IPS-NIHi11 (cell line): ENCODE measurements at regions not wholly inside any gene's neighbourhood (a gene's known extent, or its start where the extent isn't known, plus 50 kb on each side); places are given as distances from the start of the nearest gene placed in this dataset.

Experiments used
- DNase-seq: peaks from one replicate; pipeline ENCODE4 v3.0.0; 2012; ENCODE audit warnings: mixed read lengths, low spot score

DNA sequence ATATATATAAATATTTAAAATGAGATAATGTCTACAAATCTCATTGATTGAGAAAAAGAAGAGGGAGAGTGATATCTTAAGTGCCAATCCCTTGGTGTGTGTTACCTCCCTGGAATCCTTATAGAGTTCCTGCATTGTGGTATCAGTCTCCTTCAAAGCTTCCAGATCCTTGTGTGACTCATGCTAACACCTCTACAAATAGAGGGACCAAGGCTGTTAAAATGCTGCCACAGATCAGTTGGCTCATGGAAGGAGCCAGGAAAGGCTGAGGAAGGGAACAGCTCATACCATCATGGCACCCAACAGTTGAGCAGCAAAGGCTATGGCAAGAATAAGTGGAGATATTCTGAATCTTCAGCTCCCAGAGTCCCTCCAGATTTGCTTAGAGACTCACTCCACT lies 163.6 kb upstream of the ISX start:
- no peak for DNase-seq

DNA sequence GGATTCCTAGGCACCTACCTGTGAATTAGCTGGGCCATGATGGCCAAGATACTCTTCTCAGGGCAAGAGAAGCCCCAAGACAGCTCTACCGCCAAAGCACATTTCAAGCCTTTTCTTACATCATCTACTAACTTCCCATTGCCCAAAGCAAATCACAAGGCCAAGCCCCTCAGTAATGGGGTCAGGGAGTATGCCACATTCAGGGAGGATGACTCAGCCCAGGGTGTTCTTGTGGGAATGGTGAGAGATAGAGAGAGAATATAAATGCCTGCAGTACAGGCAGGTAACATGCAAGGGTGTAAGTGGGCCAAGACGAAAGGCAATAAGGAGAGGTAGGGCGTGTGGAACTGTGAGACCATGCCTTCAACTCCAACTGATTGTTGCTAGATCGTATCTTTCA lies 162.5 kb upstream of the ISX start:
- no peak for DNase-seq

DNA sequence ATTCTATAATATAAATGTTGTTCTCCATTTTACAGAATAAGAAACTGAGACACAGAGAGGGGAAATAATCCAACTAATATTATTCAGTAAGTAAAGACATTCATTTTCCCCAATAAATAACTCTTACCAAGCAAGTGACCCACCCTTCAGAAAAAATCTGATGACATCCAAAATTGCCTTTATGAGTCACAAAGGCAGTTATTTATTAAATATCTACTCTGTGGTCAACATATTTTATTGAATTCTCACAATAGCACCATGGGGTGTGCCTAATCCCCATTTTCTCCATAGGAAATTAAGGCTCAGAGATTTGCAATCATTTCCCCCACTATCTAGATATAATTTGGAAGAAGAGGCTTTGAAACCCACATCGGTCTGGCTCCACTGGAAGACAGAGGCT lies 161.5 kb upstream of the ISX start:
- DNase-seq: no peak

DNA sequence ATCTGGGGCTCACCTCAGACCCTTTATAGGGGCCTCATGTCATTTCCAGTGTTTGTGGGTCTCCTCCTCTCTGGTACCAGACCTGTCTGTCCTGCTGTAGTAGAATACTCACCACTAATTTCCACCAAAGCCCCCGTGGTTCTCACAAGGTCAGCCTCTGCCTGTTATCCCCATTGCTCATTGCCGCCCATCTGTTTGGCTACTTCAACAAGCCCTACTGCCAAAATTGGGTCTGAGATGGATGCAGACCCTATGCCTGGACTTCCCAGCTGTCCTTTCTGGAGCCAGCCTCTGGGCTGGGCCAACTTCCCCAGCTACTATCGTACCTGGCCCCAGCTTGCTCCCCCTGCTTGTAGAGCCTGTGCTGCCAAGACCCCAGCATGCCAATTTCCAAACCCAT lies 152.1 kb upstream of the ISX start:
- DNase-seq: no peak

DNA sequence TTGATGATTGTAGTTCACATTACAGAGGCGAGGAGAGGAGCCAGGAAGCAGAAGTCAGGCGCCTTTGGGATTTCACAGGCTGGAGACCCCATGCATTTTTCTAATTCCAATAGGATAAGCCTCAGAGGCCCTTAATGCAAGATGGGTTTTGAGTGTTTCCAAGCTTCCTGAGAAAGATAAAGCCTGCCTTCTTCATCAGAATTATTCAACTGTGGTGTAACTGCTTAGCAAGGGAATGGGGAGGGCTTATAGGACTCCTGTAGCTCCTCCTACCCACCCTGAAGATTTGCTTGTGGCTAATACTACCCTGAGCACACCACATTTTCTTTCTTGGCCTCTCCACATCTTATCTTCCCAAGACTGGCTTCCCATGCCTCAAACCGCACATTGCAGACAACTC lies 151.1 kb upstream of the ISX start:
- no peak for DNase-seq

DNA sequence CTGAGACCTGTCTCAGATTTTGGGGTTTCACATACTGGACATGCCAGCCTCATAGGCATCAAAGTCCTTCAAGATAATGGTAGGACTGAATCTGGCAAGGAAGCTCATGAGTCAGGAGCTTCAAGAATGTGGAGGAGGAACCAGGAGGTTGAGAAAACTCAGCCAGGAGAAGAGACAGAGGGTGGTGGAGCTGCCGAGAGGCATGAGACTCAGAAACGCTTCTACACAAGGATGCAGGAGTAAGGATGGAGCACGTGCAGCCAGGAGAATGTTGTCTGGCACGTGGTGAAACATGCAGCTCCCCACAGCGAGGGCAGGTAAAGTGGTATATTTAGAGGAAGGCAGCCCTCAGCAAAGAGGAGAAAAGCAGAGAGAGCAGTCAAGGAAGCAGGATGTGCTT lies 148.7 kb upstream of the ISX start:
- no peak for DNase-seq

DNA sequence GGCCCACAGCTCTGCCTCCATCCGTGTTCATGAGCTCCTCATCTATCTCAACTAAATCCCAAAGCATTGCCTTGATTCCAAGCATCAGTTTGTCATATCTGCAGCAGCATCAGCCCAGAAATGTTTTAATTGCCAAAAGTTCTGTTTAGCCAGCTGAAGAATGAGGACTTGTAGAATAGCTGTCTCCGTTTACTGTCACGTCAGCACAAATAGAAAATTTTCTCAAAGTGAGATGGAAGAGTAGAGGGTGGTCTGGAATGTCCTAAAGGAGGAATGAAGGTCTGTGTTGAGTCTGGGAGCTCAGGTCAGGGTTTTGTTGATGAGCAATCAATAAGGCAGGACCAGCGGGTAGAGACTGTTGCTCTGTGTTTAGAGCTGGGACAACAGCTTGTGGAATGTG lies 134.9 kb upstream of the ISX start:
- DNase-seq: no peak

DNA sequence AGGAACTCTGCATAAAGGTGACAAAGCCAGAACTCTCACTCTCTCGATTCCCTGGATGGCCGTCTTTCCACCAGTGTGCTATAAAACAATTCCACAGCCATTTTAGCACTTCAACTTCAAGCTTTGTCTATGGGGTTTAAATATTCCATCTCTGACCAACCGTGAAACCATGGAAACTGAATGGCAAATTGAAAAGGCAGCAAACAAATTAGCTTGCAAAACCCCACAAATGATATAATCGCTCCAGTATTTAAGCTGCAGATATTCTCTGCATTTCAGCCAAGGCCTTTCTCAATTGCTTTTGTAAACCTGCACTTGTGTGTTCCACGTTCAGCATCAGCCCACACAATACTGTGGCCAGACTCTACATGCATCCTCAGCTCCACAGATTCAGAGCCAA lies 131.7 kb upstream of the ISX start:
- DNase-seq: no peak

DNA sequence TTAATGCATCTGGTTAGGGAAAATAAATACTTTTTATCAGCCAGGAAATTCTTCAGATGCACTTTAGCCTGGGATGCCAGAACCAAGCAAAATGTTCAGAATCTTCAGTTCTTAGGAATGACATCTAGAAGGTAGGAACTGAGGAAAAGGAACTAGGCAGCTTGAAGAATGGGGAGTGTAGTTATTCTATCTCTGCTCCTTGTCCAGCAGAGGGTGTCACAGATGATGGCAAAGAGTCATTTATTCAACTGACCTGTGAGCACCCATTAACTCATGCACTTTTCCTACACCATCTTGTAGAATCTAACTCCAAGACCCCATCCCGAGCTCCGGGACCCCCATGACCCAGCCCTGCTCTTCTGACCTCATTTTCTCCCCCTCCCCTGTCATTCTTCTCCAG lies 122.1 kb upstream of the ISX start:
- DNase-seq: peak; percentile 22

DNA sequence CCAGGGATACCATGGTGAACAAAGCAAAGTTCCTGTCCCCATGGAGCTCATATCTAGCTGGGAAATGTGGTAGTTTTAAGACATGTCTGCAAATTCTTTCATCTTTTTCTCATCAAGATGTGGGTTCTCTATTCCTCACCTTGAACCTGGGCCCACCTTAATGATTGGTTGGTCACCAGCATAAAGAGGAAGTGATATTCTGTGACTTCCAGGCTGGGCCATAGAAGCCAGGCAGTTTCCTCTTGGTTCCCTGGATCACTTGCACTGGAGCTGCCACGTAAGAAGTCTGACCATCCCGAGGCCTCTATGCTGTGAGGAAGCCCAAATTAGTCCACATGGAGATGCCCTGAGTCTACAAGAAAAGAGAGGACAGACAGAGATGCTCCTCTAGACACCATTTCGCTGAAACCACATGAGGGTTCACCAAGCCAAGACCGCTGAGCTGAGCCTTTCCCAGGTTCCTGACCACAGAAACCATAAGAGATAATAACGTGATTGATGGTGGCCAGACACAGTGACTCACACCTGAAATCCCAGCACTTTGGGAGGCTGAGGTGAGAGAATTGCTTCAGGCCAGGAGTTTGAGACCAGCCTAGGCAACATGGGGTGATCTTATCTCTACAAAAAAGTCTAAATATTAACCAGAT lies 119.5 kb upstream of the ISX start:
- DNase-seq: no peak

DNA sequence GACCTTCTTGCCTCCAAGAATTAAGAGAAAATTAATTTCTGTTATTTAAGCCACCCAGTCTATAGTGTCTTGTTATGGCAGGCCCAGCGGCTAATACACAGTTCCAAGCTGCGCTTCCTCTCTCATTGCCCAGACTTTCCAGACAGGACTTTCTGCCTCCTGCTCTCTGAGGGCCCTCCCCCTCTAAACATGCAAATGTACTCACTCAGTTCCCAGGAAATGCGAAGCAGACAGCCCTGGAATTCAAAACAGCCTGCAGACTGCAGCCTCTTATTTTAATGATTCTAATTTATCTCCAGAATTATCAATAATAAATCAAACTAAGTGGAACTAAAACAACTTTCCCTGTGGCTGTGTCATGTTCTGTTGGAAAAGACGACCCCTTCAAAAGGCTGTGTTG lies 115.5 kb upstream of the ISX start:
- peak; percentile 43 for DNase-seq

DNA sequence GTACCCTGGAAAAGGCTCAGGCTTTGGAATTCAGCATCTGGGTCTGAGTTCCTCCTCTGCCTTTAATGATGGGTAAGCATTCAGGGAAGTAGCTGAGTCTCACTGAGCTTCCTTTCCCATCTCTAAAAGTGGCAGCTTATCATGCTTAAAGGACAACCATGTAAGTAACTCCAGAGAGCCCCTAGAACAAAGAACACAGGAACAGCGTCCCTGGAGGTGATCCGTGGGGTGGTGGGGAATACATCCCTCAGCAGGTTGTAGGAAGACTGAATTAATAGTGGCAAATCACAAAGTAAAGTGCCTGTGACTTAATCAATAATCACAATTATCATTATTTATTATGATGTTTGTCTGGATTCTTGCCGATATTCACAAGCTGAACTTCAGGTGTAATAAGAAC lies 114.7 kb upstream of the ISX start:
- peak; percentile 18 for DNase-seq

DNA sequence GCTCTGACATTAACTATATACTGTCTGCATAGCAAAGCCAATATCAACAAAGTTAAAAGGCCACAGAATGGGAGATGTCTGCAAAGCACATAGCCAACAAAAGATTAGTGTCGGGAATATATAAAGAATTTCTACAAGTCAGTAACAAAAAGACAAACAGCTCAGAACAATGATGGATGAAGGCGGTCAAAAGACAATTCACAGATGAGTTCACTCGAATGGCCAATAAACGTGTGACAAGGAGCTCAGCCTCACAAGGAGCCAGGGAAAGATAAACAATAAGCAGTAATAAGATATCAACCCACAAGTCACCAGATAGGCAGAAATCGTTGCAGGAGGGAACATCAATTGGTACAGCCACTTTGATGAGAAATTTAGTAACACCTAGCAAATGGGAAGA lies 106.0 kb upstream of the ISX start:
- no peak for DNase-seq

DNA sequence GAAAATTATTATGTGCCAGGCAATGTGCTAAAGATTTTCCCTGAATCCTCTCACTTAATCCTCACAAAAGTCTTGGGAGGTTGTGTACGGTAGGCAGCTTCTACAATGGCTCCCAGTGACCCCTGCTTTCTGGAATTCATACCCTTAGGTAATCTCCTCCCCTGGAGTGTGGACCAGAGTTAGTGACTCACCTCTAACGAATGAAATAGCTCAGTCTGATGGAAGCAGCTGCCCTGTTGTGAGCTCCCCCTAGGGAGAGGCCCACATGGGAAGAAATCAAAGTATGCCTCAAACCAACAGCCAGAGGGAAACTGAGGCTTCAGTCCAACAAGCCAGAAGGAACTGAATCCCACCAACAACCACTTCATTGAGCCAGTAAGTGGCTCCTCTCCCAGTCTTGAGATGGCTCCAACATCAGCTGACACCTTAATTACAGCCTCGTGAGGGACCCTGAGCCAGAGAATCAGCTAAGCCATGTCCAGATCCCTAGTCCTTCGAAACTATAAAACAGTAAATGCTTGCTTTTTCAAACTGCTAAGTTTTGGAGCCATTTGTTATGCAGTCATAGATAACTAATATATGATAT lies 98.9 kb upstream of the ISX start:
- DNase-seq: no peak

DNA sequence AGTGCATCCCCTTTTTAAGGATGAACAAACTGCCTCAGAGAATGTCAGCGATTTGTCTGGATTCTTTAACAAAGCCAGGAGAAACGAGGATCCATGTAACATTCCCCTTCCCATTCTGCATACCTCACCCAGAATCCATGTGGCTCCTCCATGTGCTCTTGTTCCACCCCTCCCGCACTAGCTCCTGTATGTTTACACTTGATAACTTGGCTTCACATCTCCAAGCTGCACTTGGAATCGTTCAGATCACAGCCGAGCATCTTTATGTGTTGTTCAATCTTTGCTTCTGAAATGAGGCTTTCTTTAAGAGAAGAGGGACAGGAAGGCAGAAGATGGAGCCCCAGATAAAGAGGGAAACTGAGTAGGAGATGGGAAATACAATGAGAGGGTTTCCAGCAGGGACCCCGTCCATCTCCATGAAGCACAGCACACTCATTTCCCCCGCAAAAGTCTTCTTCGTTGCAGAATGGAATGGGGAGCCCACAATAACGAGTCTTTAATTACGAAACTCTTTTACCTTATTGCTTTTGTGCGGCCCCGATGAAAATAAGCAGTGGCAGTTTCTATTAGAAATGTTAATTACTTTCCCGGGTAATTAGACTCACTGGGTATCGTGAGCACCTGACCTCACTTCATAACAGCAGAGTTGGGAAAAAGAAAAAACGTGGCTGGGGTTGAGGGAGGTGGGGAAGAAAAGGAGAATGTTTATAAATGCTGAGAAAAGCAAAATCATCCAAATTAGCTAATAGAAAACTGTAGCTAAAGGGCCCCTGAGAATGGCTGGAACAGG lies 96.8 kb upstream of the ISX start:
- DNase-seq: no peak

DNA sequence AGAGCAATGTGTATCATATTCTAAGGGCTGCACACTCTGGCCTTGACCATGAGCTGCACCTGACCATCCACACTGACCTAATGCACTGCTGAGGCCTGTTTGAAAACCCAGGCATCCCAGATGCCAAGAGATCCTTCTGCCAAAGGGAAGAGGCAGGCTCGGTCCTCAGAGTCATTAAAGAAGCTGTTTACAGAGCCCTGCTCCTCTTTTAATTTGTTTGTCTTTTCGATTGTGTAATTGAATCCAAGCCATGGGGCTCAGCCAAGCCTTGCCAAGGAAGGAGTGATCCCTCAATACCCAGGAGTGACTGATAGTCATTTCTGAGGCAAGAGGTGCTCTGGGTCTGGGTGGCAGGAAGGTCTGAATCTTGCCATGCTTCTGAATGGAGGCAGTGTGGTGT lies 94.5 kb upstream of the ISX start:
- no peak for DNase-seq

DNA sequence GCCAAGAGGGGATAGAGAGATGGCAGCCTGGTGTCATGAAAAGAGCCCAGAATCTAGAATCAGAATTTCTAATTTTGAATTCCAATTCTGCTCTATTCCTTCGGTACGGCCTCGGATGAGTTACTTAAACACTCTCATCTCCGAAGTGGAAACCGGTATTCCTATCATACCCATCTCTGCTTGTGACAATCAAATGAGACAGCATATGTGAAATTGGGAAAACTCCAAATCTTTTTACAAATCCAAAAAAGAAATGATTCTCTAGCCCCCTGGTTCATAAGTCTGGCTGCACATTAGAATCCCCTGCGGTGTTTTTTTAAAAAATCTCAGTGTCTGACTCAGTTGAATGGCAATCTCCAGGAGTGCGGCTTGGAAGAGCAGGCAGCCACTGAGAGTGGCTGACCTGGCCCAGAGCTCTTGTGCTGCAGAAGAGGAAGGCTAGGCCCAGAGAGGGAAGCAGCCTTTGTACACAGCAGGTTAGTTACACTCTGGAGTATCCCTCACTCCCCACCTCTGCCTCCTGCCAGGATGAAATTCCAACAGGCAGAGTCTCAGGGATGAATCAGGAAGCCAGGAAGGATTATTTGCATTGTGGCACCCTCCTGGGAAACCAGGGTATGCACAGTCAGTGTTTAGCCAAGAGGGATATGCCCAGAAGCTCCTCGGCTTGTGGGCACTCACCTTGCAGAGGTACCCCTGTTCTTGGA lies 93.6 kb upstream of the ISX start:
- DNase-seq: peak; percentile 30

DNA sequence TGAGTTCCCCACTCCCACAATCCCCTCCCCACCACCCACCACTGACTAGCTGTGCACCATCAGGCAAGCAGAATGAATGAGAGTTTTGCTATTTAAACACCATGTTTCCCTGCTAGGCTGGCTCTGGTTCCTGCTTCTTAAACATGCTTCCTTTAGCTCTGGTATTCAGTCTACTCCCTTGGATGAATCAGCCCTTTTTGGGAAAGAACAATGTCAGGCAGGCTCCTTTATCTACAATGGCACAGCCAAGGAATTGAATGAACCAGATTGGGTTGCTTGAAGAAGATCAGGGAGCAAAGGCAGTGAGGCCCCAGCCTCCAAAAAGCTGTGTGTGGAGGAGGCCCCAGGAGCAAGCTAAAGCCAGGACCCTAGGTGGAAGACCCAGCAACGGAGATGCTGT lies 92.9 kb upstream of the ISX start:
- no peak for DNase-seq

DNA sequence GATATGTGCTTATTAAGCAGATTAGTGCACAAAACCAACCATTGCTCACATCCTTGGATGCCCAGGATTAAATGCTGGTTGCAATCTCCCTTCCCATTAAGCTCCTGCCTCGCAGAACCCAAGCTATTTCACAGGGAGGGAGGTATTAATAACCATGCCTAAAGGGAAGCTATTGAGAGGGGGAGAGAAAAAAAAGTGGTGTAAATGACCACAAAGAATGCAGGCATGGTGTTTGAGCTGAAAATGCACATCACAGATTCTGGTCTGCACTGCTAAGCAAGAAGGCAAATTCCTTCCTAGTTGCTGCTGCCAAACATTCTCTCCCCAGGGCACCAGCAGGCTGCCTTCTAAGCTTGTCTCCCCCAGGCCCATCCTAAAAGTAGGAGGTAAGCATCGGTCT lies 92.0 kb upstream of the ISX start:
- DNase-seq: no peak

DNA sequence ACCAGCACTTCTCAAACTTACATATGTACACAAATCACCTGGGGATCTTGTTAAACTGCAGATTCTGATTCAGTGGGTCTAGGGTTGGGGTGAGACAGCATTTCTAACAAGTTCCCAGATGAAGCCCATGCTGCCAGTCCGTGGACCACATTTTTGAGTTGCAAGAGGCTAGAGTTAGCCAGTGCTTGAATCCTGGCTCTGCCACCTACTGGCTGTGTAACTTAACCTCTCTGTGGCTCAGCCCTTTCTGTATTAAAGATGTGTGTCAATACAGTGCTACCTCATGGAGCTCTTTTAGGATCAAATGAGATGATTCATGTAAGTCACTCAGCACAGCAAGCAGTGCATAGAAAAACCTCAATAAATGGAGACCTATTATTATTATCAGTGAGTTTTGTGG lies 90.2 kb upstream of the ISX start:
- DNase-seq: no peak

DNA sequence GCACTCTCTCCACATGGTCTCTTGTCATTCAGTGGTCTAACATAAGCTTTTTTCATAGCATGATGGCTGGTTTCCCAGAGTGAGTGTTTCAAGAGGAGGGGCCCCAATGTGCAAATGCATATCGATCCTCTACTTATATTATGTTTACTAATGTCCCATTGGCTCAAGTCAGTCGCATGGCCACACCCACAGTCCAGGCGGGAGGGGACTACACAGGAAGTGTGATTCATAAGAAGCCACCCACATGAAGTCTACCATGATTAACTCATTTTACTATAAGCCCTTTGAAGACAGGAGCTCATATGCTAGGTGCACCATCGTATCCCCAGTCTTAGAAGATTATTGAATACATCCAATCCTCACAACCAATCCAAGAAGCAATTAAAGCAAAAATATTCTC lies 89.5 kb upstream of the ISX start:
- DNase-seq: no peak

DNA sequence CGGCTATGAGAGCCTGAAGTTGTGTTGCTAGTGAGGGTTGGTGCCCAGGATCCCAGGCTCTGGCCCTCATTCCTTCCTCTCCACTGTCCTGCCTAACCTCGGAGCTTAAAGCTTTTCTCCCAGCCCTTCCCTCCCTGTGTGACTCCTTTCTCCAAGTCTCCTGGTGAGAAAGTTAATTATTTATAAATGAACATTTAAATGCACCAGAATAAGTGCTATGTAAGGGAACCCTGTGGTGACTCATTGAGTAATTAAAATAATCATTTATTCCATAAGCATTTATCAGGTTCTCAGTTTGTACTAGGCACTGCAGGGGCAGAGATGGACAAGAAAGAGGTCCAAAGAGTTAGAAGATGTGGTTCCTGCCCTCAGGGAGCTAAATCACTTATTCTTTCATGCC lies 89.1 kb upstream of the ISX start:
- no peak for DNase-seq

DNA sequence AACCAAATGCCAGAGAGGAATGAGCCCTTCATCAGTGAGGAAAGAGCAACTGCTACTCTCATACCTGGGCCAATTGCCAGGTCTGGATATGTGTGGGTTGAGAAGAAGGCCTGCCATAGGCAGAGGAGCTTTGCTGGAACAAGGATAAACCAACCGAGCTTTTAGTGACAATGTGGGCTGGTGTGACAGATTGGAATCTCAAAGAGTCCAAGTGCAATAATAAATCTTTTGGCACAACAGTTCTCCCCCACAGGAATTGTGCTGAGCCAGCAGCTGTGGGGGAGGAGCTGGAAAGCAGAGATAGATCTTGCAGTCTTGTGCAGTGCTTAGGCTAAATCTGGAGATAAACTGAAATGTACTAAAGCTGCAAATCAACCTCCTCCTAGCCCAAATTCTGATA lies 79.4 kb upstream of the ISX start:
- DNase-seq: no peak
